ENCODE measurements at regions not wholly inside any gene's neighbourhood (a gene's known extent, or its start where the extent isn't known, plus 50 kb on each side); places are given as distances from the start of the nearest gene placed in this dataset.

DNA sequence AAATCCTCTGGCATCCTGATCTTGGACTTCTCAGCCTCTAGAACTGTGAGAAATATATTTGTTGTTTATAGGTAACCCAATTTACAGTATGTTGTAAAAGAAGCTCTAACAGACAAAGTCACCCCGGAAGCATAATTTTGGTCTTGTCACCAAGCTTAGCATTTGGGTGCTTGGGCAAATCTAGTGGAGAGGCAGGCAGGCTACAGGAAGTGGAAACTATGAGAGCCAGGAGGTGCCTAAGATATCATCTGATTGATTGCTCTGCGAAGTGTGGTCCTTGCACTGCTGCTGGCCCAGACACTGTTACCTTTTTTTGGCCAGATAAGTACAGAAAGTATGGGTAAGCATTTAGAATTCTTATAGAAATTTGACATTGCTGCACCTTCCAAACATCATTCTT lies 102.9 kb downstream of the CDC42EP3 start:
- TF ChIP-seq, protein P1, sequence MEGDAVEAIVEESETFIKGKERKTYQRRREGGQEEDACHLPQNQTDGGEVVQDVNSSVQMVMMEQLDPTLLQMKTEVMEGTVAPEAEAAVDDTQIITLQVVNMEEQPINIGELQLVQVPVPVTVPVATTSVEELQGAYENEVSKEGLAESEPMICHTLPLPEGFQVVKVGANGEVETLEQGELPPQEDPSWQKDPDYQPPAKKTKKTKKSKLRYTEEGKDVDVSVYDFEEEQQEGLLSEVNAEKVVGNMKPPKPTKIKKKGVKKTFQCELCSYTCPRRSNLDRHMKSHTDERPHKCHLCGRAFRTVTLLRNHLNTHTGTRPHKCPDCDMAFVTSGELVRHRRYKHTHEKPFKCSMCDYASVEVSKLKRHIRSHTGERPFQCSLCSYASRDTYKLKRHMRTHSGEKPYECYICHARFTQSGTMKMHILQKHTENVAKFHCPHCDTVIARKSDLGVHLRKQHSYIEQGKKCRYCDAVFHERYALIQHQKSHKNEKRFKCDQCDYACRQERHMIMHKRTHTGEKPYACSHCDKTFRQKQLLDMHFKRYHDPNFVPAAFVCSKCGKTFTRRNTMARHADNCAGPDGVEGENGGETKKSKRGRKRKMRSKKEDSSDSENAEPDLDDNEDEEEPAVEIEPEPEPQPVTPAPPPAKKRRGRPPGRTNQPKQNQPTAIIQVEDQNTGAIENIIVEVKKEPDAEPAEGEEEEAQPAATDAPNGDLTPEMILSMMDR (IDR thresholded peaks at IDR 0.05) = no peak
- no peak for TF ChIP-seq POLR2A (IDR thresholded peaks at IDR 0.05)
